ENCODE measurements at regions not wholly inside any gene's neighbourhood (a gene's known extent, or its start where the extent isn't known, plus 50 kb on each side); places are given as distances from the start of the nearest gene placed in this dataset.

DNA sequence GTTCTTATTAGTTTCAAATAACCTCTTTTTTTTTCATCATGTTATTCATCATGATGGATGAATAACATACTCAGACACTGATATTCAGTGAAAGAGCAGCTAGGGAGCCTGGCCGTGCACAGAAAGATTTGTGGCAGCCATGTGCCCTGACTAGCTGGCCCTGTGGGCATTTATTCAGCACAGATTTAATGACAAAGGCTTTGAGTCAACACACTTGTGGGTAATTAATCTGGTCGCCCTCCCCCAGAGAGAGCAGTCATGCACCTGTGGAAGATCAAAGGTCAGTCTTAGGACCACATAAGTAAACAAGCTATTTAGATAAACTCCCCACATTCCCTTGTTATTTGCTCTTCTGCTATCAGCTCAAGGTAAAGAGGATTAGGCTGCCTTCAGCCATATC lies 153.2 kb upstream of the HMCN1 start:
- TF ChIP-seq, protein P1, sequence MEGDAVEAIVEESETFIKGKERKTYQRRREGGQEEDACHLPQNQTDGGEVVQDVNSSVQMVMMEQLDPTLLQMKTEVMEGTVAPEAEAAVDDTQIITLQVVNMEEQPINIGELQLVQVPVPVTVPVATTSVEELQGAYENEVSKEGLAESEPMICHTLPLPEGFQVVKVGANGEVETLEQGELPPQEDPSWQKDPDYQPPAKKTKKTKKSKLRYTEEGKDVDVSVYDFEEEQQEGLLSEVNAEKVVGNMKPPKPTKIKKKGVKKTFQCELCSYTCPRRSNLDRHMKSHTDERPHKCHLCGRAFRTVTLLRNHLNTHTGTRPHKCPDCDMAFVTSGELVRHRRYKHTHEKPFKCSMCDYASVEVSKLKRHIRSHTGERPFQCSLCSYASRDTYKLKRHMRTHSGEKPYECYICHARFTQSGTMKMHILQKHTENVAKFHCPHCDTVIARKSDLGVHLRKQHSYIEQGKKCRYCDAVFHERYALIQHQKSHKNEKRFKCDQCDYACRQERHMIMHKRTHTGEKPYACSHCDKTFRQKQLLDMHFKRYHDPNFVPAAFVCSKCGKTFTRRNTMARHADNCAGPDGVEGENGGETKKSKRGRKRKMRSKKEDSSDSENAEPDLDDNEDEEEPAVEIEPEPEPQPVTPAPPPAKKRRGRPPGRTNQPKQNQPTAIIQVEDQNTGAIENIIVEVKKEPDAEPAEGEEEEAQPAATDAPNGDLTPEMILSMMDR (IDR thresholded peaks at IDR 0.05) = no peak
- TF ChIP-seq EP300 (IDR thresholded peaks at IDR 0.05) = no peak

Measured in tibial nerve (tissue), 4 donors.